GM04503 (cell line): ENCODE measurements at regions not wholly inside any gene's neighbourhood (a gene's known extent, or its start where the extent isn't known, plus 50 kb on each side); places are given as distances from the start of the nearest gene placed in this dataset.

Source experiments
- DNase-seq: peaks from one replicate; pipeline ENCODE4 v3.0.0-alpha.2; 2012; ENCODE audit warnings: low read depth

DNA sequence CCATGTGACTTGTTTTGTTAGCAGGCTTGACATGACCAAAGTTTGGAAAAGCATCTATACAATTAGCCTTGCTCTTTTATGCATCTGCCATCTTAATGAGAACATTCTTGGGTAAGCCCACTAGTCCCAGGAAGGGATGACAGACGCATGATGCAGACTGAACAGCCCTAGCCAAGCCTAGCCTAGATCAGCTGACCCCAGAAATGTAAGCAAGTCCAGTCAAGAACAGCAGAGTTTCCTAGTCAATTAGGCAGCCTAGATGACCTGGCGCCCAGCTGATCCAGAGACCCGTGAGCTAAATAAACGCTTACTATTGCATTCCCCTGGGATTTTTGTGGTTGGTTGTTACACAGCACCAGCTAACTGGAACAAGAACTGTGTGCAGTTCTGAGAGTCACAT is 457.9 kb downstream of the BCOR start:
- DNase-seq = no peak

DNA sequence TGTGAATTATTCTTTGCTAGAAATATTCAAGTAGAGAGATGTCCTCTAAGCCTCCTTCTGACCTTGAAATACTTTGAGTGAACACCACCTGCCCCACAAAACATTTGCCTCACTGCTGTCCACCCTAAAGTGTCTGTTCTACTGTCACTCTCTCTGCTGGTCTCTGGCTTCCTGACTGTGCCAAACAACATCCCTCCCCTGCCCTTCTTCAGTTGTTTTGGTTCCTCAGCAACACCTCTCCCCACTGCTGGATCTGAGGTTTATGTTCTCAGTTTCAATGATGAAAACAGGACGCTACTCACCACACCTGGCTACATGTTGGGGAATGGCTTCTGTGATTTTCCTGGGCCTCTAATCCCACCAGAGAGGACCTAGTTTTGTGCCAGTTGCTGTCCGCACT is 456.9 kb downstream of the BCOR start:
- DNase-seq = no peak

DNA sequence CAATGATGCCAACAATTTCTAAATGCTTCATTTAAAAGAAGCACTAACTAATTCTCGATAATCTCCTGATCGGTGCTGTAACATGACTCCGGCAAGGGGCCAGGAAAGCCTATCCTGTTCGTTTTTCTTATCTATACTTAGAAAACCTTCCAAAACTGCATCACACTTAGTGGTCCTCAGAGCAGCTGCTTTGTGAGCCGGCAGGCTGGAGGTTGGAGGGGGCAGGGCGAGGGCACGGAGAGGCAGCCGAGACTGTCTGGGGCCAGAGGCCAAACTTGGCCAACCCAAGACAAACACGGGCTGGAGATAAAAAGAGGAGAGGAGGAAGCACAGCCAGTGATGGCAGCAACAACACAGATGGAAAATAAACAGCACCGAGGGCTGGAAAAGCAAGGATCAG is 455.7 kb downstream of the BCOR start:
- DNase-seq = no peak

DNA sequence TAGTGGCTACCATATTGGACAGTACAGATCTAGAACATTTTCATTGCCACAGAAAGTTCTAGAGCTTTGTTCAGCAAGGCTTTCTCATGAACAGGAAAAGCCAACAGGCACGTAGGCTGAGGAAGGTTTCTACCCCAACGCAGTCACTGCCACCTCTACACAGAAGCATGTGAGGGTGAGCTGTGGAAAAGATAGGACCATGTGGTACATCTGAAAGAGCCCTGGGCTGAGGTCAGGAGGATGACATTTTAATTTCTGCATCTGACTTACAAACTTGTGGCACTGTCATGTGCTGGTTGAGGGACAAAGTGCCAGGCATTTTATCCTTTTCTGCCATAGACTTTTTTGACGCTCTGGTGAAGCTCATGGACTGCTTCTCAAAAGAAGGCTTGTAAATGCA is 454.2 kb downstream of the BCOR start:
- DNase-seq = no peak

DNA sequence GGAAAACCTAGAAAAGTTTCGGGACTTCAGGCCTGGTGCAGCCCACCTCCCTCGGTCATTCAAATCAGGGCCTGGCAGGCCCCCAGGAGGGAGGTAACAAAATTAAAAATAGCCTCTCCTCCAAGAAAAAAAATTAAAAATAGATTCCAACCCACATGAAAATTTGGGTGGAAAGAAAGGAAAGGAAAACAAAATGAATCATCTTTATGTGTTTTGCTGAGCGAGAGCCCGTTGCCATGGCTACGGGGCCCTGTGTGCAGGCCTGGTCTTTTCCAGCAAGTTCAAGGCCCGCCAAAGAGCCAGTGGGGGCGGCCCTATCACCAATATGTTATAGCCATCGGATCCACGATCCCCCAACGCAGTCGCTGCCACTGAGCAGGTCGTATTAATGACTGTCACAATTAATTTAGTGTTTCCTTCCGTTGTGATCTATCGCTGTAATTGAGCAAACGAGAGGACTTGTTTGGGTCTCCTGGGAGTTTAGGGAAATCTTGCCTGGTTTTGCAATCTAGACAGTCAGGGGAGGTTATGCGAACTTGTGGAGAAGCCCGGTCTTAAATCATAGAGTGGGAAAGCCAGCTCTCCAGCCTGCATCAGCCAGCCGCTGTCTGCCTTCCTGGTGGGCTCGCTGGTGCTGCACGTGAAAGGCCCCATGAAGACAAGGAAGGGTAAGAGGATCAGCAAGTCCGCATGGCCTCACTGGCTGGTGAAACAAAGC is 452.4 kb downstream of the BCOR start:
- DNase-seq = peak; percentile 63

DNA sequence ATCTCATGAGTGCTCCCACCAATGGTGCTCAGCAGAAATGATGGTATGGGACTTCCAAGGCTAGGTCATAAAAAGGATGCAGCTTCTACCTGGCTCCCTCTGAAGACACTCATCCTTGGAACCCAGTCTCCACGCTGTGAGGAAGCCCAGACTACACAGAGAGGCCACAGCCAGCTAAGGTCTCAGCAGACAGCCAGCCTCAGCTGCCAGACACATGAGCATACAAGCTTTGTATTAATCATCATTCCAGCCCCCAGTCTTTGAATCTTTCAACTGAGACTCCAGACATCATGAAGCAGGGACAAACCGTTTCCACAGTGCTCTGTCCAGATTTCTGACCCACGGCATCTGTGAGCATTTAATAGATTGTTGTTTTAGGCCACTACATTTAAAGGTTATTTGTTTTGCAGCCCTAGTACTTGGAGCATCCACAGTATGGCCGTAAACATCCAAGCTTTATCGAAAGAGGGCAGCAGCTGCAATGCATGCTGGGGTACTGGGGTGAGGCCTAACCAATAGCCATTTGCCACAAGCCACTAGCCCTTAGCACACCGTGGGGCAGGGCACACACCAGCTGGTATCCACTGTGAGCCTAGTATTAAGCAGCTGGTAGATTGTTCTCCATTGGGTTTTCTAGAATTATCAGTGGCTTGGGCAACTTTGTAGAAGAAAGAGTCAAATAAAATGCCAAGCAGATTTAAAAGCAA is 449.1 kb downstream of the BCOR start:
- no peak for DNase-seq

DNA sequence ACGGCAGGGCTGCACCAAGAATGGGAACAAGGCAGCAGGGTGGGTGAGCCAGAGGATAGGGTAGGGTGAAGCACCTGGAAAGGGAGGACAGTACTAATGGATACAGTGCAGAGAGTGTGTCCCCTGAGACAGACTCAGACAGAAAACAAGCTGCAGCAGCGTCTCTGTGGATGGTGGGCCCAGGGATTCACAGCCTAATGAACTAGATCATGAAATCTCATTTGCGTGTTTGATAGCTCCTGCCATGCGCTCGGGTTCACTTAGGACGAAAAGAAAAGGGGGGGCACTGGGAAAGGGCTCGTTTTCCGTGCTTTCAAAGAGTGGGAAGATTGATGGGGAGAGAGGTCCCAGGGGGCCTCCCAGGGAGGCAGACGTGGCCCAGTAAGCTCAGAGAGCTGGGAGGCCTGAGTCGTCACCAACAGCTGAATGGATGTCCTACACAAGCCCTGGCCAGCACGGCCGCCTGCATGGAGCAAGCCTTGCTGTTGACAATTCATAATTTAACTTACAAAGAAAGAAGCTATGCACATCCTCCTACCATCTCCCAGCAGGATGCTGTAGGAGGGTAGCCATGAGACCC is 446.9 kb downstream of the BCOR start:
- no peak for DNase-seq

DNA sequence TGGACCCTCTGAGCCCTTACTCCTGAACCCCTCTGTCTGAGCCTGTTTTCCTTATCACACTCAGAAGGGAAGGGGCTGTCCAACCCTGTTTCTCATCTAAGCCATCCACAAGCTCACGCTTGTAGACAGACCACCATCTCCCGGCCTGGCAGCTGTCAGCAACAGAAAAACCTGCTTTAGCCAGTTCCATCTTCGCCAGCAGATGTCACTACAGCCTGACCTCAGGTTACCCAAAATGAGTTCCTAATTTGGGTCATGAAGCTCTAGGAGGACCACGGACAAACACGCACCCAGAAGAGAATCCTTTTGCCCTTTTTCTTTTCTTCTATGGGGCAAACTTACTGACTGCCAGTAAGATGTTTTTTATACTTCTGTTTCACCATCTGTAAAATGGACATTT is 445.4 kb downstream of the BCOR start:
- no peak for DNase-seq

DNA sequence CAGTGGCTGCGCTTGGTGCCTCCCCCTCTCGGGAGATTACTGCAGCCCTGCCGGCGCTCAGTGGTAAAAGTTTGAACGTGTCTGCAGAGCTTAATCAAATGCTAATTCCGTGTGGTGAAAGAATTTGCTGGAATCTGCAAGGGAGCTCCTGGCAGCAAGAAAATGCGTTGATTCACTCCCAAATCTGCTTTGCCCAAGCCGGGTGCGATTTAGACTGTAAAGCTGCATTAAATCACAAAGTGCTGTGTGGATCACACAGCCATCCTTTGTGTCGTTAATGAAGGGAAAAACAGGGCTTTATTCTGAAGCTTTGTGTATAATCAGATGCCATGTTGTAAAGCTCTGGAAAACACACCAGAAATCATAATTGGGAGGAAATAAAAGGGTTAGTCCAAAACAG is 444.1 kb downstream of the BCOR start:
- no peak for DNase-seq

DNA sequence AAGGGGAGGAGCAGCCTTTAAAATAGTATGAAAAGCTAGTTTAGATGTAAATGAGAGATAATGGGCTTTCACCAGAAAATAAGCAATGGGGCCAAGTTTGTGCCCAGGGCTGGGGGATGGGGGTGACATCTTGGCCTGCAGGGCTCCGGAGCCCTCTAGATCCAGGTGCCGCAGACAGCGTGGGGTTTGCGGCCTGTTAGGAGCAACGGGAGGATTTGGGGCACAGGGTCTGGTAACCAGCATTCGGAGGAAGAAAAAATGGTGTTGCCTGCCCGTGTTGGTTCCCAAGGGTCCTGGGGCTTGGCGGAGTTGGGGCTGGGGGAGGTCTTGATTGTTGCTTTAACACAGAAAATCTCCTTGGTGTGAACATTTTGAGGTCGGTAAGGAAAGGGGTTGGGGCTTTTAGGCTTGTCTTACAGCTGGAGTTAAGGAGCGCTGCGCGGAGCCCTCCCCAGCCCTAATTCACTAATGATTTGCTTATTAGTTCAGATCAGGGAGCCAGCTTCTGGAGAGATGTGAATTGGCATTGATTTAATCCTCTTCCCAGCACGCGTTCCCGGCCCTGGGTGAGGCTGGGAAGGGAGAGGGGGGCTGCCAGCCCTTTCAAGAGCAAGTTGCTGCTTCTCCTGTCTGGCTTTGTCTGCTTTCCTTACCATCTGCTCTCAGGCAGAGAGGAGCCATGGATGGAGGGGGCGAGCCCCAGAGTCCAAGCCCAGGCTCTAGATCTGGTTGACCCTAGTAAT is 443.4 kb downstream of the BCOR start:
- DNase-seq = no peak

DNA sequence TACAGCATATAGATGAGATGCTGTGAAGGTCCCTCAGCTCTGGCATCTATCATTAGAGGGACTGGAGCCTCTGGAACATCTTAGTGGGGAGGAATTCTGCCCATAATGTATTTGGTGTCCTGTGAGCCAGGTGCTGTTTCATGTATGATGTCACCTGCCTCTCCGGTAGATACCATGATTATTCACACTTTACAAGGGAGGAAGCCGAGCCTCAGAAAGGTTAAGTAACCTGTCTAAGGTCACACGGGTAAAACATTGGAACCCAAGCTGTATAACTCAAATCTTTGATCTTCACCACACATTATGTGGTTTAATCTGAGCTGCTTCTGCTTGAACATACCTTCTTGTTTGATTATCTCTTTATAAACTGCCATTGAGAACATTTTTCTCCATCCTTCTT is 442.8 kb downstream of the BCOR start:
- DNase-seq = no peak

DNA sequence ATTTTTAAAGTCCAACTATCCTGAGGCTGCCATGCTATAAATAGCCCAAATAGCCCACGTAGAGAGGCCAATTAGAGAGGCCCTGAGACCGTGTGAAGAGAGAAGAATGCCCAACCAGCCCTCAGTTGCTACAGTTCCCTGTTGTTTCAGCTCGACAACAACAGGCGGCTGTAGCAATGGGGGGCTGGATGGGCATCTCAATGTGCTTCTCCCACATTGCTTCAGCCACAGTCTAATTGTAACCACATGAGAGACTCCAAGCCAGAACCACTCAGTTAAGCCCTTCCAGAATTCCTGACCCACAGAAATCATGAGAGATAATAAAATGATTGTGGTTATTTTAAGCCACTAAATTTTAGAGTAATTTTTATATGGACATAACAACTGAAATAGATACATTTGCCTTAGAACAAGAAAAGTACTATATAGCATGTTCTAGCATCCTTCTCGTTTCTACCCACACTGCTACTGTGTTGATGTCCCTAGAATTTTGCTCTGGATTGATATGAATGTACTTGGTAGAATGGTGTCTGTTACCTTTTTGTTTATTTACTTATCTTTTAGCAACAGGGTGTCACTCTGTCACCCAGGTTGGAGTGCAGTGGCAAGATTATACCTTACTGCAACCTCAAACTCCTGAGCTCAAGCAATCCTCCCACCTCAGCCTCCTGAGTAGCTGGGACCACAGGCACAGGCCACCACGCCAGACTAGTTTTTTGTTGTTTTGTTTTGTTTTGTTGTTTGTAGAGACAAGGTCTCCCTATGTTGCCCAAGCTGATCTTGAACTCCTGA is 436.4 kb downstream of the BCOR start:
- DNase-seq = peak; percentile 21

DNA sequence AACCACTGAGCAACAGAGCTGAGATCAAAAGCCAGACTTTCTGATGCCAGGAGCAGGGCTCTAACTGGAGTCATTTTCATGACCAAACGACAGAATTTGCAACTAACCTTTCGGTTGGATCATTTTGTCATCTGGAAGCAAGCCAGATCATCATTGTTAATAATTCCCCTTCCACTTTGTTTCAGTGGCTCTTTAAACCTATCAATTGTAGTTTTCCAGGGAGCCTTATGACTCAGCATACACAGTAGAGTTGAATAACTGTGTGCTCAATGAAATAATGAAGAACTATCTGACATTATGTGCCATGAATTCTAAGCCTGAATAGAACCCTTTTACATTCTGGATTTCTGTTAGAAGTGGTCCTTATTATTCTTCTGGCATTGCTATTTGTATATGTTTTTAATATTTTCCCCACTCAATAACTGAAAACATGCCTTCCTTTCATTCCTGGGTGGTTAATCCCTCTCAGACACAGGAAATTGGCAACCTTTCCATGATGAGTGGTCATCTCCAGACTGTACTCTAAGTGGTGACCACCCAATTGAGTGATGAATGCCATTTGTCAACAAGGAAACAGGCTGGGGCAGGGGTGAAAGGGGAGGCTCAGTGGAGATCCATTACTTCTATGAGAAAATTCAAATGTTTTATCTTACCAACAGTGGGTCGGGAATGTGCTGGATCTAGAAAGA is 431.8 kb downstream of the BCOR start:
- DNase-seq = peak; percentile 22

DNA sequence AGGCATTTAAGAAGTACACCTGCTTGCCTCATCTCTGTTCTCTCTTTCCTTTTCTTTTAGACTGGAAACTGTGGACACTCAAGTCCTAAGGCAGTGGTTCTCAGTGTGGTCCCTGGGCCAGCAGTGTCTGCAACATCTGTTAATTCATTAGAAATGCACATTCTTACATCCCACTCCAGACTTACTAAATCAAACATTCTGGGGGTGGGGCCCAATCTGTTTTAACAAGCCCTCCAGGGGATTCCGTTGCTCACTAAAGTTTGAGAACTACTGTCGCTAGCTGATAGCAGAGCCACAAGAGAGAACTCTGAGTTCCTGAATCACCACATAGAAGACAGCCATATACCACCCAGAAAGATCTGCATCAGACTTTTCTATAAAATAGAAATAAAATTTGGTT is 430.6 kb downstream of the BCOR start:
- DNase-seq = no peak

DNA sequence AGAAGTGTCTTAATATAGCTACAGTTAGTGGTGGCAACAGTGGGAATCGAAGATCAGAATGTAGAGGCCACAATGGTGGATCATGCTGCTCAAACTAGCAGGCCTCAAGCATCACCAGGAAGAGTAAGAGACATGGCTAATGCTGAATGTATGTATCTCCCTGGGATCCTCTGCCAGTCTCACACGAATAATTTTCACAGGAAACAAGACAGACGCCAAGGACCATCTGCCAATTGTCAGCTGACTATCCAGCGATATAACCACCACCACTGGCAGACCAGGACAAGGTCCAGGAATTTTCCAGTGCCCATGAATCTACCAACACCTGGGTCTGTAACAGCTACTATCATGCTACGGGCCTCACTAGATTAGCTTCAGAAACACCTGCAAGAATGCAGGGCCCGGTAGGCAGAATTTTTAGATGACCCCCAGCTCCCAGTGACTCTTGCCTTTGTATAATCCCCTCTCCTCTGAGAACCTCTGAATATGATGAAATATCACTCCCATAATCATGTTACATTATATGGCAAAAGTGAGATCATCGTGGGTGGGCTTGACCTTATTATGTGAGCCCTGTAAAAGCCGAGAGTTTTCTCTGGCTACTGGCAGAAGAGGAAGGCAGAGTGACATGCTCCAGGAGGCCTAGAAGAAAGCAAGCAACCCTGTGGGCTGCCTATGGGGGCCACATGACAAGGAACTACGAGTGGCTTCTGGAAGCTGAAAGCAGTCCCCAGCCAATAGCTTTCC is 429.8 kb downstream of the BCOR start:
- no peak for DNase-seq

DNA sequence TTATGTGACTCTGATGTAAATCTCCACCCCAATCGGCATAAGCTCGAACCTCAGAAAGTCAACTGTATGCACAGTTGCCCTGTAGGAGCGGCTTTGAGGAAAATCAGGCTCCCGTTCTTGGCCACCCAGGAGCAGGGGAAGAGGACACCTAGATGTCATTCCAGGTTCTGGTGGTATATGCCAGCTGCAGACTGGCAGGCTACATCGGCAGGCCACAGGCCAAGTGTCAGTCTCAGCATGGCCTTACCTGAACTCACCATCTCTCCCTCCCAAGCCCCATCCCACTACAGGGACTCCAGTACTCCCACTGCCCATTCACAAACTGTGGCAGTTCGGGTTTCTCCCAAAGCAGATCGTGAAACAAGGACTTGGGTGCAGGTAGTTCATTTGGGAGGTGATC is 428.1 kb downstream of the BCOR start:
- no peak for DNase-seq

DNA sequence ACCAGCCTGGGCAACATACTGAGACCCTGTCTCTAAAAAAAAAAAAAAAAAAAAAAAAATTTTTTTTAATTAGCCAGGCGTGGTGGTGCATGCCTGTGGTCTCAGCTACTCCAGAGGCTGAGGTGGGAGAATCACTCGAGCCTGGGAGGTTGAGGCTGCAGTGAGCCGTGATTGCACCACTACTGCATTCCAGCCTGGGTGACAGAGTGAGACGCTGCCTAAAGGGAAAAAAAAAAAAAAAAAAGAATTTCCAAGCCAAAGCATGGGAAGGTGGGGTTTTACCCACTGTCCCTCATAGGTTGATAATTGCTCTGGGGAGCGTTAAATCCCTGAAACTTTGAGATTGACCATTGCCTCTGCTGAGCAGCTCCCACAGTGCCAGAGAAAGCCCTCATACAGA is 427.5 kb downstream of the BCOR start:
- no peak for DNase-seq

DNA sequence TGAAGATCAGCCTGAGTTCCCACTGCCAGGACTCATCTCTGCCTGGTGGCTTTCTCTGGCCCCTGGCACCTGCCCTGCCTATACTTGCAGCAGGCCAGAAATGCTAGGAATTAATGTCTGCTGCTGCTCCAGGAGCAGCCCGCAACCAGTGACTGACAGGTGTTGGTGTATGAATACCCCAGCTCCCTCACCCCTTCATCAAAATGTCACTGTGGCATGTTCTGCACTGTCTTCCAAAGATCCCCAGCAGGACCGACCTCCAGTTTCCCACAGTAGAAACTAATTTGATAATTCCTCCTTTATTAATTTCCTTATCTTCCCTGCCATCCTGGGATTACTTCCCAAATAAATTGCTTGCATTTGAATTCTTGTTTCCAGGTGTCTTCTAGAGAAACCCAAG is 425.4 kb downstream of the BCOR start:
- DNase-seq = no peak

DNA sequence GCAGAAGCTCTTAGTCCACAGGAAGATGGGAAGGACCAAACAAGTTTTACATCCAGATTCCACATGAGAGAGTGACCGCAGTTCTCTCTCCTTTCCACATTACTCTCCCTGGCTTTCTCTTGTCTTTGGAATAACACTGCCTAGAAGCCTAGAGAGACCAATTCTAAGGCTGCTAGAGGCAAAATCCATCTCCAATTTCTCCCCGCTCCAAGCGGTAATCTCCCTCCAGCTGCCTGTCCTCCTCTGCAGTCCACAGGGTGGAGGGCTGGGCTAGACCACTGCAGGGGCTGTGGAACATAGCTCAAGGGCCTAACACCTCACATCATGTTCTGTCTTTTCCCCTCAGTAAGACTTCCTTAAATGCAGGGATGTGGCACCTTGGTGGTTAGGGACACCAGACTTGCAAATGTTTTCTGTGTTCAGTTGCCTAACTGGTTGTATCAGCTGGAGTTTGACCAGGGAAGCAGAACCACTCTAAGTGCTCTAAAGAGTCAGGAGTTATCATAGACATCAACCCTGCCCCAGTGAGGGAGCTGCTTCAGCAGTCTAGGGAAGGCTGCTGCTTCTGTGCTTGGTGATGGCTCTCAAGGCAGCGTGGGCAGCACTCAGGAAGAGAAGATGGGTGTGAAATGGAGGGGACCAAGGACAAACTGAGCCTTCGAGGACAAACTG is 423.1 kb downstream of the BCOR start:
- no peak for DNase-seq

DNA sequence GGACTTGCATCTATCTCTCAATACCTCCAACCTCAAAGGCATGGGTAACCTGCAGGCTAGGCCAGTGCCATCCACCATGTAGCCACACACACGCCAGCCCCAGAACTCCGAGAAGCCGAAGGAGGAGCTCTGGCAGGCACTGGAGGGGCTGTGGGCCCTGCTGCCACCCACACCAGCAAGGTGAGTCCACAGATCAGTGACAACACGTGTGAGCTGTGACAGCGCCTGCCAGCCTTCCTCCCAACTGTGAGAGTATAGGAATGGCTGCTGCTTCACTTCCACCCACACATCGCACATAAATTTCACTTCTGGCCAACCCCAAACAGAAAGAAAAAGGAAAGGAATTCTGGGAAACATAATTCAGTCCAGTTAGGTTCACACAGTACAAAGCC is 422.6 kb downstream of the BCOR start:
- no peak for DNase-seq
